K562 (cell line): ENCODE measurements at regions not wholly inside any gene's neighbourhood (a gene's known extent, or its start where the extent isn't known, plus 50 kb on each side); places are given as distances from the start of the nearest gene placed in this dataset.

Experiments
- ATAC-seq: fragments of 200-7000 bp; cut with Tn5 transposase; 3 replicates; pipeline ENCODE4 v1.9.1; 2020; ENCODE audit warnings: moderate library complexity
- BruUV-seq: library from RNA; stranded (reverse); fragments of 400-500 nt; replicated peaks from 2 replicates; lab custom pipeline; 2021; lab: Mats Ljungman, UMichigan
- CTCF ChIA-PET: fragments of 300-600 bp; formaldehyde crosslinking; extraction: SDS; loops from one replicate; lab custom pipeline; 2021; ENCODE audit warnings: low intra/inter-chr PET ratio; lab: Yijun Ruan, JAX
- POLR2A ChIA-PET: fragments of 300-600, 350-650 bp; sonication (Branson Sonifier 250); formaldehyde crosslinking; extraction: SDS; loops from one replicate; lab custom pipeline; 2021; ENCODE audit warnings: antibody characterized with exemption, inconsistent platforms; lab: Yijun Ruan, JAX
- DNase-seq, 4 experiments: peaks; one replicate each; pipeline versions ENCODE4 v3.0.0 to v3.0.0-alpha.2; 2011 to 2018; ENCODE audit warnings: low spot score in 3 of 4, mixed read lengths in 3 of 4; ENCODE audit errors: extremely low read depth in 1 of 4
- FAIRE-seq: peaks from 2 replicates; lab custom pipeline; 2011; peaks lifted over from hg19 to GRCh38; lab: Jason Lieb, UNC
- H2AFZ ChIP-seq: 2 replicates; pipeline ENCODE4 v1.6.0; 2011; ENCODE audit warnings: low read depth, low read length, control low read depth, inconsistent platforms
- H3K27ac ChIP-seq: fragments of 200-600 bp; 3 replicates; pipeline ENCODE4 v1.8.0; 2011; ENCODE audit warnings: low read depth, mild to moderate bottlenecking, control low read depth, inconsistent platforms, low read length, moderate library complexity, mixed read lengths; ENCODE audit errors: extremely low read depth
- H3K27me3 ChIP-seq, 2 experiments: fragments of 300-600 bp in 1 of 2; 2 replicates in 1 of 2; 3 replicates in 1 of 2; pipeline versions ENCODE4 v1.6.0 to v1.8.0; 2011; ENCODE audit warnings: inconsistent platforms in 2 of 2, low read length in 2 of 2, mild to moderate bottlenecking in 1 of 2, mixed read lengths in 1 of 2, moderate library complexity in 1 of 2; ENCODE audit not compliant: control insufficient read depth in 2 of 2, insufficient read depth in 2 of 2
- H3K36me3 ChIP-seq: fragments of 300-600 bp; 3 replicates; pipeline ENCODE4 v1.8.0; 2011; ENCODE audit warnings: mild to moderate bottlenecking, low read length, inconsistent platforms; ENCODE audit not compliant: control insufficient read depth, insufficient read depth
- H3K4me1 ChIP-seq, 2 experiments: fragments of 200-600 bp in 1 of 2; replicated peaks in 1 of 2; 2 replicates in 1 of 2; 3 replicates in 1 of 2; pipeline versions ENCODE4 v1.5.1 to v1.8.0; 2011; ENCODE audit warnings: inconsistent platforms in 2 of 2, low read length in 2 of 2, mild to moderate bottlenecking in 1 of 2, mixed read lengths in 1 of 2, moderate library complexity in 1 of 2; ENCODE audit not compliant: control insufficient read depth in 2 of 2, insufficient read depth in 2 of 2
- H3K4me2 ChIP-seq: 2 replicates; pipeline ENCODE4 v1.6.1; 2011; ENCODE audit warnings: low read length, control low read depth, inconsistent platforms, mixed read lengths; ENCODE audit not compliant: insufficient read depth
- H3K4me3 ChIP-seq: fragments of 200-600 bp; sonication (generic), shearing (Covaris generic); 2 replicates; pipeline ENCODE4 v1.5.1; 2016; ENCODE audit warnings: control low read depth, inconsistent platforms
- H3K79me2 ChIP-seq: fragments of 200-600 bp; 3 replicates; pipeline ENCODE4 v1.8.0; 2011; ENCODE audit warnings: low read length, inconsistent platforms; ENCODE audit not compliant: control insufficient read depth, insufficient read depth
- H3K9ac ChIP-seq, 2 experiments: 2 replicates each; pipeline versions ENCODE4 v1.6.0 to v1.6.1; 2011; ENCODE audit warnings: low read depth in 2 of 2, low read length in 2 of 2, control low read depth in 1 of 2, inconsistent platforms in 1 of 2, mild to moderate bottlenecking in 1 of 2, mixed read lengths in 1 of 2; ENCODE audit not compliant: insufficient read depth in 1 of 2
- H3K9me1 ChIP-seq: one replicate; pipeline ENCODE4 v1.6.0; 2011; ENCODE audit warnings: inconsistent platforms, mild to moderate bottlenecking, low read length, moderate library complexity; ENCODE audit not compliant: control insufficient read depth, insufficient read depth
- H3K9me3 ChIP-seq: replicated peaks from 2 replicates; pipeline ENCODE4 v1.5.1; 2011; ENCODE audit warnings: low read depth, low read length, inconsistent platforms; ENCODE audit not compliant: control insufficient read depth, insufficient read depth
- H4K20me1 ChIP-seq: replicated peaks from 2 replicates; pipeline ENCODE4 v1.6.1; 2011; ENCODE audit warnings: low read length, inconsistent platforms, mixed read lengths; ENCODE audit not compliant: control insufficient read depth, insufficient read depth
- KAT8 ChIP-seq: fragments of 450-650 bp; IDR thresholded peaks from 2 replicates; pipeline ENCODE4 v1.6.1; 2016; ENCODE audit warnings: low read depth, mild to moderate bottlenecking
- RBBP5 ChIP-seq: fragments of 200-600 bp; sonication (generic); IDR thresholded peaks from 2 replicates; pipeline ENCODE4 v1.6.1; 2012; ENCODE audit warnings: borderline replicate concordance, mild to moderate bottlenecking, low read length, control low read depth, inconsistent platforms; ENCODE audit not compliant: insufficient read depth, poor library complexity, severe bottlenecking
- RBFOX2 ChIP-seq: fragments of 200-400 bp; formaldehyde crosslinking; IDR thresholded peaks from 2 replicates; pipeline ENCODE4 v1.6.1; 2017; ENCODE audit warnings: low read depth, mild to moderate bottlenecking, low read length, moderate library complexity
- ZNF124 ChIP-seq: sonication (generic); formaldehyde crosslinking; IDR thresholded peaks from 2 replicates; pipeline ENCODE4 v1.8.1; 2022; ENCODE audit warnings: missing genetic modification reagents
- ZNF316 ChIP-seq: fragments of 450-650 bp; IDR thresholded peaks from 2 replicates; pipeline ENCODE4 v1.6.1; 2016
- WGBS: fragments of 100-300 bp; shearing (Covaris generic); methylation state at CpG from one replicate; pipeline ENCODE4 v1.1.6; 2016; ENCODE audit warnings: low coverage, mixed read lengths; ENCODE audit not compliant: insufficient coverage; ENCODE audit errors: missing lambda C conversion rate; 5-methylcytosine and 5-hydroxymethylcytosine counted together
- in situ Hi-C: fragments of 300-500 bp; cut with MboI; formaldehyde crosslinking; loops from 4 replicates; pipeline ENCODE4 v1.15.0; 2018; ENCODE audit warnings: inconsistent platforms, mixed read lengths
- intact Hi-C: fragments of 100-400 bp; cut with micrococcal nuclease; formaldehyde crosslinking; loops from 2 replicates; pipeline ENCODE4 v1.14.2; 2022
- TF ChIP-seq, protein P1 (sequence below): fragments of 450-650 bp; conservative IDR thresholded peaks from 2 replicates; pipeline ENCODE4 v1.6.1; 2016; ENCODE audit warnings: missing genetic modification characterization, low read depth, mild to moderate bottlenecking, control low read depth, missing compliant biosample characterization
- TF ChIP-seq, protein P2 (sequence below): fragments of 450-650 bp; IDR thresholded peaks from 2 replicates; pipeline ENCODE4 v1.6.1; 2014; ENCODE audit warnings: low read depth, mild to moderate bottlenecking, moderate library complexity, borderline replicate concordance
- TF ChIP-seq, protein P3 (sequence below): fragments of 450-650 bp; IDR thresholded peaks from 2 replicates; pipeline ENCODE4 v1.6.1; 2016; ENCODE audit warnings: low read depth
- TF ChIP-seq, protein P4 (sequence below): fragments of 250-450 bp; sonication (Bioruptor Pico); IDR thresholded peaks from 2 replicates; pipeline ENCODE4 v1.4.0; 2020

DNA sequence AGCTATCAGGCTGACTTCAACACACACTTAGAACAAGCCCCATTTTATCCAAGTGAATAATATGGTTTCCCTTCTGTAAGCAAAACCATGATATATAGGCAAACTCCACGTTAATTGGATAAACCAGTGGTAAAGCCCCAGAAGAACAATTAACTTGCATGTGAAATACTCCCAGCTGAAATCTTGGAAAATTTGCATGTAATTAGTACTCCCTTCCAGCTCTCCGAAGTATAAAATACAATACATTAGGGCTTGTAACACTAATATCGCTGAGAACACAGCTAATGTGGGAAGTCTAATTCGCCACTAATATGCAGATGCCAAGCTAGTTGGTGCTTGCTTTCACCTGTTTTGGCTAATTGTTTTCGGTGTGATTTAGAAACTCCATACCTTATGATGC is 859.0 kb upstream of the AUTS2 start:
- no peak for FAIRE-seq
- WGBS: 2% methylated on average over 5 of the region's 5 CpGs
- CTCF ChIA-PET: no interaction called here
- TF ChIP-seq RBBP5 (no peak), ZNF316 (no peak), RBFOX2 (no peak), KAT8 (no peak), ZNF124 (no peak)
- TF ChIP-seq, protein P1, sequence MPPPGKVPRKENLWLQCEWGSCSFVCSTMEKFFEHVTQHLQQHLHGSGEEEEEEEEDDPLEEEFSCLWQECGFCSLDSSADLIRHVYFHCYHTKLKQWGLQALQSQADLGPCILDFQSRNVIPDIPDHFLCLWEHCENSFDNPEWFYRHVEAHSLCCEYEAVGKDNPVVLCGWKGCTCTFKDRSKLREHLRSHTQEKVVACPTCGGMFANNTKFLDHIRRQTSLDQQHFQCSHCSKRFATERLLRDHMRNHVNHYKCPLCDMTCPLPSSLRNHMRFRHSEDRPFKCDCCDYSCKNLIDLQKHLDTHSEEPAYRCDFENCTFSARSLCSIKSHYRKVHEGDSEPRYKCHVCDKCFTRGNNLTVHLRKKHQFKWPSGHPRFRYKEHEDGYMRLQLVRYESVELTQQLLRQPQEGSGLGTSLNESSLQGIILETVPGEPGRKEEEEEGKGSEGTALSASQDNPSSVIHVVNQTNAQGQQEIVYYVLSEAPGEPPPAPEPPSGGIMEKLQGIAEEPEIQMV (tag): no peak
- TF ChIP-seq, protein P2, sequence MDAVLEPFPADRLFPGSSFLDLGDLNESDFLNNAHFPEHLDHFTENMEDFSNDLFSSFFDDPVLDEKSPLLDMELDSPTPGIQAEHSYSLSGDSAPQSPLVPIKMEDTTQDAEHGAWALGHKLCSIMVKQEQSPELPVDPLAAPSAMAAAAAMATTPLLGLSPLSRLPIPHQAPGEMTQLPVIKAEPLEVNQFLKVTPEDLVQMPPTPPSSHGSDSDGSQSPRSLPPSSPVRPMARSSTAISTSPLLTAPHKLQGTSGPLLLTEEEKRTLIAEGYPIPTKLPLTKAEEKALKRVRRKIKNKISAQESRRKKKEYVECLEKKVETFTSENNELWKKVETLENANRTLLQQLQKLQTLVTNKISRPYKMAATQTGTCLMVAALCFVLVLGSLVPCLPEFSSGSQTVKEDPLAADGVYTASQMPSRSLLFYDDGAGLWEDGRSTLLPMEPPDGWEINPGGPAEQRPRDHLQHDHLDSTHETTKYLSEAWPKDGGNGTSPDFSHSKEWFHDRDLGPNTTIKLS: no peak
- TF ChIP-seq, protein P3, sequence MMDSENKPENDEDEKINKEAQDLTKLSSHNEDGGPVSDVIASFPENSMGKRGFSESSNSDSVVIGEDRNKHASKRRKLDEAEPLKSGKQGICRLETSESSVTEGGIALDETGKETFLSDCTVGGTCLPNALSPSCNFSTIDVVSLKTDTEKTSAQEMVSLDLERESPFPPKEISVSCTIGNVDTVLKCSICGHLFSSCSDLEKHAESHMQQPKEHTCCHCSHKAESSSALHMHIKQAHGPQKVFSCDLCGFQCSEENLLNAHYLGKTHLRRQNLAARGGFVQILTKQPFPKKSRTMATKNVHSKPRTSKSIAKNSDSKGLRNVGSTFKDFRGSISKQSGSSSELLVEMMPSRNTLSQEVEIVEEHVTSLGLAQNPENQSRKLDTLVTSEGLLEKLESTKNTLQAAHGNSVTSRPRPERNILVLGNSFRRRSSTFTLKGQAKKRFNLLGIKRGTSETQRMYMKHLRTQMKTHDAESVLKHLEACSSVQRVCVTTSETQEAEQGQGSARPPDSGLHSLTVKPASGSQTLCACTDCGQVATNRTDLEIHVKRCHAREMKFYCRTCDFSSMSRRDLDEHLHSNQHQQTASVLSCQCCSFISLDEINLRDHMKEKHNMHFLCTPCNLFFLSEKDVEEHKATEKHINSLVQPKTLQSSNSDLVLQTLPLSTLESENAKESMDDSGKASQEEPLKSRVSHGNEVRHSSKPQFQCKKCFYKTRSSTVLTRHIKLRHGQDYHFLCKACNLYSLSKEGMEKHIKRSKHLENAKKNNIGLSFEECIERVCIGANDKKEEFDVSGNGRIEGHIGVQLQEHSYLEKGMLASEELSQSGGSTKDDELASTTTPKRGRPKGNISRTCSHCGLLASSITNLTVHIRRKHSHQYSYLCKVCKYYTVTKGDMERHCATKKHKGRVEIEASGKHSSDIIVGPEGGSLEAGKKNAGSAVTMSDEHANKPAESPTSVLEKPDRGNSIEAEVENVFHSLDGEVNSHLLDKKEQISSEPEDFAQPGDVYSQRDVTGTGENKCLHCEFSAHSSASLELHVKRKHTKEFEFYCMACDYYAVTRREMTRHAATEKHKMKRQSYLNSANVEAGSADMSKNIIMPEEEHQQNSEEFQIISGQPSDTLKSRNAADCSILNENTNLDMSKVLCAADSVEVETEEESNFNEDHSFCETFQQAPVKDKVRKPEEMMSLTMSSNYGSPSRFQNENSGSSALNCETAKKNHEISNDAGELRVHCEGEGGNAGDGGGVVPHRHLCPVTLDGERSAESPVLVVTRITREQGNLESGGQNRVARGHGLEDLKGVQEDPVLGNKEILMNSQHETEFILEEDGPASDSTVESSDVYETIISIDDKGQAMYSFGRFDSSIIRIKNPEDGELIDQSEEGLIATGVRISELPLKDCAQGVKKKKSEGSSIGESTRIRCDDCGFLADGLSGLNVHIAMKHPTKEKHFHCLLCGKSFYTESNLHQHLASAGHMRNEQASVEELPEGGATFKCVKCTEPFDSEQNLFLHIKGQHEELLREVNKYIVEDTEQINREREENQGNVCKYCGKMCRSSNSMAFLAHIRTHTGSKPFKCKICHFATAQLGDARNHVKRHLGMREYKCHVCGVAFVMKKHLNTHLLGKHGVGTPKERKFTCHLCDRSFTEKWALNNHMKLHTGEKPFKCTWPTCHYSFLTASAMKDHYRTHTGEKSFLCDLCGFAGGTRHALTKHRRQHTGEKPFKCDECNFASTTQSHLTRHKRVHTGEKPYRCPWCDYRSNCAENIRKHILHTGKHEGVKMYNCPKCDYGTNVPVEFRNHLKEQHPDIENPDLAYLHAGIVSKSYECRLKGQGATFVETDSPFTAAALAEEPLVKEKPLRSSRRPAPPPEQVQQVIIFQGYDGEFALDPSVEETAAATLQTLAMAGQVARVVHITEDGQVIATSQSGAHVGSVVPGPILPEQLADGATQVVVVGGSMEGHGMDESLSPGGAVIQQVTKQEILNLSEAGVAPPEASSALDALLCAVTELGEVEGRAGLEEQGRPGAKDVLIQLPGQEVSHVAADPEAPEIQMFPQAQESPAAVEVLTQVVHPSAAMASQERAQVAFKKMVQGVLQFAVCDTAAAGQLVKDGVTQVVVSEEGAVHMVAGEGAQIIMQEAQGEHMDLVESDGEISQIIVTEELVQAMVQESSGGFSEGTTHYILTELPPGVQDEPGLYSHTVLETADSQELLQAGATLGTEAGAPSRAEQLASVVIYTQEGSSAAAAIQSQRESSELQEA: no peak
- TF ChIP-seq, protein P4, sequence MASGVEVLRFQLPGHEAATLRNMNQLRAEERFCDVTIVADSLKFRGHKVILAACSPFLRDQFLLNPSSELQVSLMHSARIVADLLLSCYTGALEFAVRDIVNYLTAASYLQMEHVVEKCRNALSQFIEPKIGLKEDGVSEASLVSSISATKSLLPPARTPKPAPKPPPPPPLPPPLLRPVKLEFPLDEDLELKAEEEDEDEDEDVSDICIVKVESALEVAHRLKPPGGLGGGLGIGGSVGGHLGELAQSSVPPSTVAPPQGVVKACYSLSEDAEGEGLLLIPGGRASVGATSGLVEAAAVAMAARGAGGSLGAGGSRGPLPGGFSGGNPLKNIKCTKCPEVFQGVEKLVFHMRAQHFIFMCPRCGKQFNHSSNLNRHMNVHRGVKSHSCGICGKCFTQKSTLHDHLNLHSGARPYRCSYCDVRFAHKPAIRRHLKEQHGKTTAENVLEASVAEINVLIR (CRISPR knock-in tag): no peak

More for the DNA sequence above, 859.0 kb upstream of the AUTS2 start:
- Histone ChIP-seq H3K27ac (no peak overlapping the region), H3K27me3 (no peaks in the 10 kb centered on the region), H3K9me1 (no peaks in the 10 kb centered on the region), H4K20me1 (no peaks in the 10 kb centered on the region), H3K36me3 (no peaks in the 10 kb centered on the region), H3K79me2 (no peaks in the 10 kb centered on the region), H3K9me3 (no peaks in the 10 kb centered on the region), H2AFZ (no peak overlapping the region), H3K9ac (no peak overlapping the region), H3K4me2 (no peak overlapping the region), H3K4me1 (no peaks in the 10 kb centered on the region), H3K4me3 (no peak overlapping the region)
- DNase-seq (no peak), ATAC-seq (no peak)
- no TSS peak for BruUV-seq
- in situ Hi-C loops (no loop called here), intact Hi-C loops (no loop called here)
- POLR2A ChIA-PET: no interaction called here
